GM06990 (cell line): ENCODE measurements at regions not wholly inside any gene's neighbourhood (a gene's known extent, or its start where the extent isn't known, plus 50 kb on each side); places are given as distances from the start of the nearest gene placed in this dataset.

ENCODE experiments used
- DNase-seq: peaks from one replicate; pipeline ENCODE4 v3.0.0-alpha.2; 2011; ENCODE audit not compliant: insufficient read length; ENCODE audit errors: extremely low read depth
- H3K27me3 ChIP-seq: replicated peaks from 2 replicates; pipeline ENCODE4 v1.6.0; 2011; ENCODE audit warnings: low read length; ENCODE audit not compliant: control insufficient read depth, insufficient read depth
- H3K36me3 ChIP-seq: 2 replicates; pipeline ENCODE4 v1.5.1; 2011; ENCODE audit warnings: low read length; ENCODE audit not compliant: control insufficient read depth, insufficient read depth
- H3K4me3 ChIP-seq: replicated peaks from 2 replicates; pipeline ENCODE4 v1.5.1; 2011; ENCODE audit warnings: low read depth, mild to moderate bottlenecking, control low read depth, low read length
- TF ChIP-seq, protein P1 (sequence below): IDR thresholded peaks from 2 replicates; pipeline ENCODE4 v1.5.1; 2011; ENCODE audit warnings: low read length, control low read depth, mild to moderate bottlenecking, inconsistent platforms; ENCODE audit not compliant: insufficient read depth, poor library complexity, severe bottlenecking

DNA sequence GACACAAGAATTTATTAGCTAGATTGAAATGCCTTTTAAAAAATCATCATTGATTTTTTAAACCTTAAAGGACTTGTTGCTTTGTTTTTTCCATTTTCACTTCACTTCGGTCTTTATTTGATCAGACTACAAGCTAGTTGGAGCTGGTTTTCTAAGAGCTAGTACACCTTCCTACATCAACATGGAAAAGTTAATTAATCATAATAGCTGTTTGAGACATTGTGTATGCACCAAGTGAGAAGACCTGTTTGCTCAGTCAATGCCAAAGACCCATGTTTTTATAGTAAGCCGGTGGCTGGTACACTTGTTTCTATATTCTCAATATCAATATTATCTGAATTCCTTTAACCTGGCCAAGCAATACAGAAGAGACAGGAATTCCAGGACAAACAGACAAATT lies 310.2 kb upstream of the SGK1 start:
- H3K4me3 ChIP-seq, result no peak overlapping the region
- TF ChIP-seq, protein P1, sequence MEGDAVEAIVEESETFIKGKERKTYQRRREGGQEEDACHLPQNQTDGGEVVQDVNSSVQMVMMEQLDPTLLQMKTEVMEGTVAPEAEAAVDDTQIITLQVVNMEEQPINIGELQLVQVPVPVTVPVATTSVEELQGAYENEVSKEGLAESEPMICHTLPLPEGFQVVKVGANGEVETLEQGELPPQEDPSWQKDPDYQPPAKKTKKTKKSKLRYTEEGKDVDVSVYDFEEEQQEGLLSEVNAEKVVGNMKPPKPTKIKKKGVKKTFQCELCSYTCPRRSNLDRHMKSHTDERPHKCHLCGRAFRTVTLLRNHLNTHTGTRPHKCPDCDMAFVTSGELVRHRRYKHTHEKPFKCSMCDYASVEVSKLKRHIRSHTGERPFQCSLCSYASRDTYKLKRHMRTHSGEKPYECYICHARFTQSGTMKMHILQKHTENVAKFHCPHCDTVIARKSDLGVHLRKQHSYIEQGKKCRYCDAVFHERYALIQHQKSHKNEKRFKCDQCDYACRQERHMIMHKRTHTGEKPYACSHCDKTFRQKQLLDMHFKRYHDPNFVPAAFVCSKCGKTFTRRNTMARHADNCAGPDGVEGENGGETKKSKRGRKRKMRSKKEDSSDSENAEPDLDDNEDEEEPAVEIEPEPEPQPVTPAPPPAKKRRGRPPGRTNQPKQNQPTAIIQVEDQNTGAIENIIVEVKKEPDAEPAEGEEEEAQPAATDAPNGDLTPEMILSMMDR, result no peak
- no peaks in the 10 kb centered on the region for H3K36me3 ChIP-seq
- no peak for DNase-seq
- H3K27me3 ChIP-seq, result no peaks in the 10 kb centered on the region; the same call in 1 of the 2 replicates

GRCh38 chr6:134627707-134628106 lies 309.8 kb upstream of the SGK1 start:
- no peak overlapping the region for H3K4me3 ChIP-seq
- TF ChIP-seq, protein P1, result no peak
- no peak for DNase-seq
- no peaks in the 10 kb centered on the region; the same call in 1 of the 2 replicates for H3K27me3 ChIP-seq
- no peaks in the 10 kb centered on the region for H3K36me3 ChIP-seq

DNA sequence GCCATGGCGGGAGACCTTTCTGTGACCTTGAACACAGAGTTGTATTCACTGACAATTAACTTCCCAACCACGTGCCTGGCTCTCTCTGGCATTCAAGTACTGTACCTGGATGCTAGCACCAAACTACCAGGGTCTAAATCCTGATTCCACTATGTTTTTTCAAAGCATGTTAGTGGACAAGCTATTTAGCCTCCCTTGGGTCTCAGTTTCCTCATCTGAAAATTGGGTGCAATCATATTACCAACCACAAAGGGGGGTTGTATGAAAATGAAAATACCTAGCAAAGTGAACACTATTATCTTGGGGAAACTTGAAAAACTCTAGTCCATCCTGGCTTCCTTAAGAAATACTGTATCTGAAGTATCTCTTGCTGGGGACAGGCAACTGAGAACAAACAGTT lies 308.7 kb upstream of the SGK1 start:
- TF ChIP-seq, protein P1, result no peak
- Histone ChIP-seq H3K27me3 (no peaks in the 10 kb centered on the region; the same call in 1 of the 2 replicates), H3K4me3 (no peak overlapping the region), H3K36me3 (no peaks in the 10 kb centered on the region)
- DNase-seq, result no peak

- DNase-seq, result no peak
- Histone ChIP-seq H3K4me3 (no peak overlapping the region), H3K27me3 (no peaks in the 10 kb centered on the region; the same call in 1 of the 2 replicates), H3K36me3 (no peaks in the 10 kb centered on the region)
- TF ChIP-seq, protein P1, result no peak
Observed at GRCh38 chr6:134626086-134626485, 308.2 kb upstream of the SGK1 start.

DNA sequence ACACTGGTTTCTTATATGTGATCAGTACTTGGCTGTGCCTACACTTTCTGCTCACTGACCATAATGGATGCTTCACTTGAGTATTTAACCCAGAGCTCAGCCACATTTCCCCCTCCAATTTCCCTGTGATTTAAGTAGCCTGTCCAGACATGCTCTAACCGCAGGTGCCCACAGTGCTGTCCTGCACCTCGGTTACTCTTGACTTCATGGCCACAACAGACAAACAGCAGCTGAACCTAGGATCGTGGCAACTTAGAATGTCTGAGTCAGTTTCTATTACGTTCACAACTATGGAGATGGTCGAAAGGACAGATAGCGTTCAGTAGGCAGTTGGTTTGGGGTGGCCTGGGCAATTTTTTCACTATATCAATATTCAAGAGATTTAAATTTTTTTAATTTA lies 306.9 kb upstream of the SGK1 start:
- Histone ChIP-seq H3K27me3 (no peaks in the 10 kb centered on the region), H3K4me3 (no peak overlapping the region), H3K36me3 (no peaks in the 10 kb centered on the region)
- DNase-seq, result no peak
- TF ChIP-seq, protein P1, result no peak

- DNase-seq, result no peak
- TF ChIP-seq, protein P1, result no peak
- Histone ChIP-seq H3K27me3 (no peaks in the 10 kb centered on the region), H3K36me3 (no peaks in the 10 kb centered on the region), H3K4me3 (no peak overlapping the region)
Observed at GRCh38 chr6:134623401-134623800, 305.5 kb upstream of the SGK1 start.
